C4-2B (cell line): ENCODE measurements at regions not wholly inside any gene's neighbourhood (a gene's known extent, or its start where the extent isn't known, plus 50 kb on each side); places are given as distances from the start of the nearest gene placed in this dataset.

Source experiments
- H3K27ac ChIP-seq: fragments of 450-650 bp; 2 replicates; pipeline ENCODE4 v1.5.1; 2017
- ZFX ChIP-seq: fragments of 450-650 bp; IDR thresholded peaks from 2 replicates; pipeline ENCODE4 v1.6.1; 2017
- TF ChIP-seq, protein P1 (sequence below): fragments of 450-650 bp; conservative IDR thresholded peaks from 2 replicates; pipeline ENCODE4 v1.5.1; 2017; ENCODE audit warnings: mild to moderate bottlenecking

DNA sequence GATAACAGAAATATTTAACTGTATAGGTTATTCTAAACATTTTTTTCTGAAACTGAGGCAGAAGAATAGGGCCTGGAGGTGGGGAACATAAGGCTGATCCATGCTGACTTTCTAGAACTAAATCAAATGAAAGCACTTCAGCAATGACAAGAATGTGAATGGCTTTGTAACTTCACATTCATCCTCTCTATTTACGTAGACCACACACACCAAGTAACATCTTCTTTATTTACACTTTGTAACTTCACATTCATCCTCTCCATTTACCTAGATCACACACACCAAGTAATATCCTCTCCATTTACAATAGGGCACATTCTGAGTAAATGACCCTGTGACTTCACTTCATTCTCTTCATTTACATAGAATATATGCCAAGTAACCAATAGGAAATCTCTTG lies 251.8 kb upstream of the CDH9 start:
- TF ChIP-seq, protein P1, sequence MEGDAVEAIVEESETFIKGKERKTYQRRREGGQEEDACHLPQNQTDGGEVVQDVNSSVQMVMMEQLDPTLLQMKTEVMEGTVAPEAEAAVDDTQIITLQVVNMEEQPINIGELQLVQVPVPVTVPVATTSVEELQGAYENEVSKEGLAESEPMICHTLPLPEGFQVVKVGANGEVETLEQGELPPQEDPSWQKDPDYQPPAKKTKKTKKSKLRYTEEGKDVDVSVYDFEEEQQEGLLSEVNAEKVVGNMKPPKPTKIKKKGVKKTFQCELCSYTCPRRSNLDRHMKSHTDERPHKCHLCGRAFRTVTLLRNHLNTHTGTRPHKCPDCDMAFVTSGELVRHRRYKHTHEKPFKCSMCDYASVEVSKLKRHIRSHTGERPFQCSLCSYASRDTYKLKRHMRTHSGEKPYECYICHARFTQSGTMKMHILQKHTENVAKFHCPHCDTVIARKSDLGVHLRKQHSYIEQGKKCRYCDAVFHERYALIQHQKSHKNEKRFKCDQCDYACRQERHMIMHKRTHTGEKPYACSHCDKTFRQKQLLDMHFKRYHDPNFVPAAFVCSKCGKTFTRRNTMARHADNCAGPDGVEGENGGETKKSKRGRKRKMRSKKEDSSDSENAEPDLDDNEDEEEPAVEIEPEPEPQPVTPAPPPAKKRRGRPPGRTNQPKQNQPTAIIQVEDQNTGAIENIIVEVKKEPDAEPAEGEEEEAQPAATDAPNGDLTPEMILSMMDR, result no peak
- H3K27ac ChIP-seq, result no peak overlapping the region

DNA sequence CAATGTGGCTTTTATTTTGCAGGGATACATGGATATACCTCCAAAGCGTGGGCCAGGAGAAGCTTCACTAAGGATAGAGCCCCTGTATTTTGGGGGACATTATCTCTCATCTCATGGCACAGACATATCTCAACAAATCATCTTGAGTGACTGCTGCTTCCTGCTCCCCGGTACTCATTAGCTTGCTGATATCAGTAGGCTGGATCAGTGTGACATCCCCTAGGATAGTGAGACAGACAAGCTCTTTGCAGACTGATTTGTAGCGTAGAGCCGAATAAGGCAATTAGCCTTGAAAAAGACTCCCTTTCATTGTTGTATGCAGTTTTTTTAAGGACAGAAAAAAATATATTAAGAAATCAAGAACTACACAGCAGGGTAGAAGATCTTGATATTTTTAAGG lies 237.7 kb upstream of the CDH9 start:
- no peak for TF ChIP-seq ZFX
- TF ChIP-seq, protein P1, result no peak
- no peak overlapping the region for H3K27ac ChIP-seq

DNA sequence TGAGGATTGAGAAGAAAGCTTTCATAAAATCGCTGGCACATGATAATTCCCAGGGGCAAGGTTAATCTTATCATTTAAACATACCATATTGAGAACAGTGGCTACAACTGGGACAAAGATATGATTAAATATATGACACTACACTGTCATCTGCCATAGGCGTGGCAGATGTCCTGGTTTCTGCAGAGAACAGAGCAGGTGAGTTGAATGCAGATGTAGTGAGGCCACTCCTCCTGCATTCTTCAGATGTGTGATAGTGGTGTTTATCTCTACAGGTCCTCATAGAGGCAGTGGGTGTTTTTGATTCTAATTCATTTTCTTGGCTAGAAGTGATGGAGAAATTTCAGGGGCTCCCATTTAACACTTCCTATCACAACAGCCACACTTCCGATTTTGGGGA lies 237.0 kb upstream of the CDH9 start:
- TF ChIP-seq, protein P1, result no peak
- TF ChIP-seq ZFX, result no peak
- no peak overlapping the region for H3K27ac ChIP-seq

DNA sequence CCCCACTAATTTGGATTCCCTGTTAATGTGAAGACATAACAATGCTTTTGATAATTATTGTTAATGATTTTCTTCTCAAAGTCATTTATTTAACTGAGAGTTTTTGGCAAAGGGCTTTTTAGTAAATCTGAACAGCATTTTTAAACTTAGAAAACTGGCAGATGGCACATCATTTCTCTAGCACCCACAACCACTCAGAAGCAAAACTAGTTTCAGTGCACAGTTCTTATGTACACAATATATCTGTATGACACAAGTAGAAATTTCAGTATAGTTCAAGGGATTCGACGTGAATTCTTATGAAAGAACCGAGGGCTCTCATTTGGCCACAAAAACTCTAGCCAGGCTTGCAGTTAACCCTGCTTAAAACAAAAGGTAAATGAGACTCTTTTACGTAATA lies 231.4 kb upstream of the CDH9 start:
- no peak overlapping the region for H3K27ac ChIP-seq
- TF ChIP-seq, protein P1, result no peak
- TF ChIP-seq ZFX, result no peak

DNA sequence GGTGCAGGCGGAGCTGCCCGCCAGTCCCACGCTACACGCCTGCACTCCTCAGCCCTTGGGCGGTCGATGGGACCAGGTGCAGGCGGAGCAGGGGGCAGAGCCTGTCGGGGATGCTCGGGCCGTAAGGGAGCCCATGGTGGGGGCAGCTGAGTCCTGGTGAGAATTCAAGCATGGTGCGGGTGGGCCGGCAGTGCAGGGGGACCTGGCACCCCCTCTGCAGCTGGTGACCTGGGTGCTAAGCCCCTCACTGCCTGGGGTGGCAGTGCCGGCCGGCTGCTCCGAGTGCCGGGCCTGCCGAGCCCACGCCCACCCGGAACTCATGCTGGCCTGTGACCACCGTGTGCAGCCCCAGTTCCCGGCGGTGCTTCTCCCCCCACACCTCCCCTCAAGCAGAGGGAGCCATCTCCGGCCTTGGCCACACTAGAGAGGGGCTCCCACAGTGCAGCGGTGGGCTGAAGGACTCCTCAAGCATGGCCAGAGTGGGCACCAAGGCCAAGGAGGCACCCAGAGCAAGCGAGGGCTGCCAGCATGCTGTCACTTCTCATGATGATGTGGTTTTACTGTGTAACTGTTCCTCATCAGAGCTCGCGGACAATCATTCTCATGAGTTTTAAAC lies 228.9 kb upstream of the CDH9 start:
- no peak overlapping the region for H3K27ac ChIP-seq
- TF ChIP-seq, protein P1, result no peak
- no peak for TF ChIP-seq ZFX

DNA sequence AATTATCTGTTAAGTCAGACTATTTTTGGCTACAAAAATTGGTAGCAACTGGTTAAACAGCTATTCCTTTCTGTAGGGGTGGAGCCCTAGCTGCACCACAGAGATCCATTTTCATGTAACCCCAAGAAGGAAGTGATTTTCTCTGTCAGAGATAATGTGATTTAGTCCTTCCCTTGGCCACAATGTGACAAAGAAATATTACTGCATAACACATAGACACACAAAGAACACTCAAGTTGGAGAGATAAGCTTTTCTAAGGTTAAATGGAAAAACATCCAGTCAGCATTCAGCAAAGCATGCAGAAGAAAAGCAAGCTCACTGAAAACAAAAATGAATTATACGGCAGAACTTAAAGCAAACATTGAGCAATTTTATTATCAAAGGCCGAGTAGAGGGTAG lies 227.8 kb upstream of the CDH9 start:
- H3K27ac ChIP-seq, result no peak overlapping the region
- no peak for TF ChIP-seq ZFX
- TF ChIP-seq, protein P1, result no peak

DNA sequence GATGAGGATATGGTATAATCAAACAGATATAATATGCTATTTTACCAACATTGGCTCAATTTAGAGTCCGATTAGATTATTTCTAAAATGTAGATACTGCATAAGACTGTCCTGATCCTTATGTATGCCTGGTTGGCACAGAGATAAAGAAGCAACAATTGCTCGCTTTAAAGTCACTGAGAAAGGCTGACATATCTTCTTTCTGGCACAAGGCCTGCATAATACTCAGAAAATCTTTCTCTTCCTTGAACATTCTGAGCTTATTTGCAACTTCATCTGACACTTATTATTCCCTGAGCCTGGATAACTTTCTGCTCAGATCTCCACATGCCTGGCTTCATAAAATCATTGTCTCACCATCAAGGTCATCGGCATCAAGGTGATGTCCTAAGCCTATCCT lies 219.3 kb upstream of the CDH9 start:
- H3K27ac ChIP-seq, result no peak overlapping the region
- no peak for TF ChIP-seq ZFX
- TF ChIP-seq, protein P1, result no peak
